ENCODE measurements at regions not wholly inside any gene's neighbourhood (a gene's known extent, or its start where the extent isn't known, plus 50 kb on each side); places are given as distances from the start of the nearest gene placed in this dataset.

GRCh38 chr13:107736731-107737130 is 478.6 kb downstream of the LIG4 start:
- no peak for DNase-seq
- in situ Hi-C loops (cut with MboI; ENCODE audit: low pct_unique_long_range_greater_than_20kb, low sequenced_read_pairs) = no loop called here

- in situ Hi-C loops (cut with MboI; ENCODE audit: low pct_unique_long_range_greater_than_20kb, low sequenced_read_pairs) = no loop called here
- no peak for DNase-seq
Observed at GRCh38 chr13:107736170-107736569, 479.2 kb downstream of the LIG4 start.

GRCh38 chr13:107734891-107735625 is 480.3 kb downstream of the LIG4 start:
- in situ Hi-C loops (cut with MboI; ENCODE audit: low pct_unique_long_range_greater_than_20kb, low sequenced_read_pairs) = no loop called here
- no peak for DNase-seq

- in situ Hi-C loops (cut with MboI; ENCODE audit: low pct_unique_long_range_greater_than_20kb, low sequenced_read_pairs) = no loop called here
- no peak for DNase-seq
Observed at GRCh38 chr13:107733276-107733675, 482.1 kb downstream of the LIG4 start.

- in situ Hi-C loops (cut with MboI; ENCODE audit: low pct_unique_long_range_greater_than_20kb, low sequenced_read_pairs) = no loop called here
- no peak for DNase-seq
Observed at GRCh38 chr13:107730813-107731212, 484.5 kb downstream of the LIG4 start.

GRCh38 chr13:107721125-107721869 is 494.0 kb downstream of the LIG4 start:
- in situ Hi-C loops (cut with MboI; ENCODE audit: low pct_unique_long_range_greater_than_20kb, low sequenced_read_pairs) = no loop called here
- no peak for DNase-seq

- no peak for DNase-seq
- in situ Hi-C loops (cut with MboI; ENCODE audit: low pct_unique_long_range_greater_than_20kb, low sequenced_read_pairs) = no loop called here
Observed at GRCh38 chr13:107716741-107717140, 498.6 kb downstream of the LIG4 start.

GRCh38 chr13:107716241-107716640 is 499.1 kb downstream of the LIG4 start:
- in situ Hi-C loops (cut with MboI; ENCODE audit: low pct_unique_long_range_greater_than_20kb, low sequenced_read_pairs) = no loop called here
- DNase-seq = no peak

GRCh38 chr13:107715496-107715895 is 499.8 kb downstream of the LIG4 start:
- DNase-seq = no peak
- in situ Hi-C loops (cut with MboI; ENCODE audit: low pct_unique_long_range_greater_than_20kb, low sequenced_read_pairs) = no loop called here

- in situ Hi-C loops (cut with MboI; ENCODE audit: low pct_unique_long_range_greater_than_20kb, low sequenced_read_pairs) = no loop called here
- no peak for DNase-seq
Observed at GRCh38 chr13:107713314-107713713, 502.0 kb downstream of the LIG4 start.

- in situ Hi-C loops (cut with MboI; ENCODE audit: low pct_unique_long_range_greater_than_20kb, low sequenced_read_pairs) = no loop called here
- no peak for DNase-seq
Observed at GRCh38 chr13:107712145-107712860, 503.0 kb downstream of the LIG4 start.

GRCh38 chr13:107690181-107690580 is 525.2 kb downstream of the LIG4 start:
- in situ Hi-C loops (cut with MboI; ENCODE audit: low pct_unique_long_range_greater_than_20kb, low sequenced_read_pairs) = no loop called here
- no peak for DNase-seq

GRCh38 chr13:107685876-107686275 is 529.5 kb downstream of the LIG4 start:
- in situ Hi-C loops (cut with MboI; ENCODE audit: low pct_unique_long_range_greater_than_20kb, low sequenced_read_pairs) = no loop called here
- no peak for DNase-seq

GRCh38 chr13:107681600-107681999 is 533.7 kb downstream of the LIG4 start:
- in situ Hi-C loops (cut with MboI; ENCODE audit: low pct_unique_long_range_greater_than_20kb, low sequenced_read_pairs) = no loop called here
- DNase-seq = no peak

GRCh38 chr13:107680115-107680514 is 535.2 kb downstream of the LIG4 start:
- no peak for DNase-seq
- in situ Hi-C loops (cut with MboI; ENCODE audit: low pct_unique_long_range_greater_than_20kb, low sequenced_read_pairs) = no loop called here

GRCh38 chr13:107678075-107678689 is 537.2 kb downstream of the LIG4 start:
- in situ Hi-C loops (cut with MboI; ENCODE audit: low pct_unique_long_range_greater_than_20kb, low sequenced_read_pairs) = no loop called here
- DNase-seq = peak; percentile 2

GRCh38 chr13:107675847-107676550 is 539.3 kb downstream of the LIG4 start:
- no peak for DNase-seq
- in situ Hi-C loops (cut with MboI; ENCODE audit: low pct_unique_long_range_greater_than_20kb, low sequenced_read_pairs) = no loop called here

GRCh38 chr13:107669391-107669993 is 545.8 kb downstream of the LIG4 start:
- DNase-seq = no peak
- in situ Hi-C loops (cut with MboI; ENCODE audit: low pct_unique_long_range_greater_than_20kb, low sequenced_read_pairs) = no loop called here

Data from KBM-7 (cell line).